ENCODE measurements at regions not wholly inside any gene's neighbourhood (a gene's known extent, or its start where the extent isn't known, plus 50 kb on each side); places are given as distances from the start of the nearest gene placed in this dataset.

DNA sequence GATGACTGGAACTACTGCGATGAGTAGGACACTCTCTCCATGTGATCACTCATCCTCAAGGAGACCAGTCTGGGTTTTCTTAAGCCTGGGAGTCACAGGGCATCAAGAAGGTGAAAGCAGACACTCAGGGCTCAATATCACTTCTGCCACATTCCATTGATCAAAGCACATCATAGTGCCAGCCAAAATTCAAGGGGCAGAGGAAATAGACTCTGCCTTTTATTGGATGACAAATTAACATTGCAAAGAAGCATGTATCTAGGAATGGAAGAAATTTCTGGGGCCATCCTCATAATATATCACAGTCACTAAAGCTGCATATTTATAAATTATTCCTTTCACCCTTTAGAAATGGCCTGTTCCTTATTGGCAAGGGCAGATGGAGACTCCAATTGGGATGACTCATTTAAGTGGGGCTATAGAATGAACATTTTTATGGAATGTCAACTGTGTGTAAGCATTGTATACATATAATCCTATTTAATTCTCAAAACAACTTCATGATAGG lies 114.8 kb upstream of the CDC42EP3 start:
- TF ChIP-seq, protein P1, sequence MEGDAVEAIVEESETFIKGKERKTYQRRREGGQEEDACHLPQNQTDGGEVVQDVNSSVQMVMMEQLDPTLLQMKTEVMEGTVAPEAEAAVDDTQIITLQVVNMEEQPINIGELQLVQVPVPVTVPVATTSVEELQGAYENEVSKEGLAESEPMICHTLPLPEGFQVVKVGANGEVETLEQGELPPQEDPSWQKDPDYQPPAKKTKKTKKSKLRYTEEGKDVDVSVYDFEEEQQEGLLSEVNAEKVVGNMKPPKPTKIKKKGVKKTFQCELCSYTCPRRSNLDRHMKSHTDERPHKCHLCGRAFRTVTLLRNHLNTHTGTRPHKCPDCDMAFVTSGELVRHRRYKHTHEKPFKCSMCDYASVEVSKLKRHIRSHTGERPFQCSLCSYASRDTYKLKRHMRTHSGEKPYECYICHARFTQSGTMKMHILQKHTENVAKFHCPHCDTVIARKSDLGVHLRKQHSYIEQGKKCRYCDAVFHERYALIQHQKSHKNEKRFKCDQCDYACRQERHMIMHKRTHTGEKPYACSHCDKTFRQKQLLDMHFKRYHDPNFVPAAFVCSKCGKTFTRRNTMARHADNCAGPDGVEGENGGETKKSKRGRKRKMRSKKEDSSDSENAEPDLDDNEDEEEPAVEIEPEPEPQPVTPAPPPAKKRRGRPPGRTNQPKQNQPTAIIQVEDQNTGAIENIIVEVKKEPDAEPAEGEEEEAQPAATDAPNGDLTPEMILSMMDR (IDR thresholded peaks at IDR 0.05; ENCODE audit: low read depth, low read length), result no peak
- no peak overlapping the region for H3K4me3 ChIP-seq (replicated peaks in 1 of 2; ENCODE audit: low read depth in 2 of 2, low read length in 2 of 2)
- DNase-seq (ENCODE audit: low read depth in 2 of 2), result no peak

DNA sequence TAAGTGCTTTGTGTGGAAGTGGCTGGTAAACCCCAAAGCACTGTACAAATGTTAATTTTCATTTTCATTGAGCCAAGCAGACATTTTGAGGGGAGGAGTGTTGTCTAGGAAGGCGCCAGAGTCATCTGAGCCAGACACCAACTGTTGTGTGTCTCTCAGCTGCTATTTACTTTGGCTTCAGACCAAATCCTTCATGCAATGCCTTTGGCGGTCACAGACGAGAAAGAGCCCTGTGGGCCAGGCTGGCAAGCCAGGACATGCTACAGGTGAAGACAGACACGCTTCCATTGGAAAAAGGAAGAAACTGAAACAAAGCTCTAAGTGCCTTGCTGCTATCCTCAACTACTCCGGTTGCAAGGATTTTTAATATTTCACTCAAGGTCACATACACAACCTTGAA lies 115.4 kb upstream of the CDC42EP3 start:
- no peak overlapping the region for H3K4me3 ChIP-seq (replicated peaks in 1 of 2; ENCODE audit: low read depth in 2 of 2, low read length in 2 of 2)
- TF ChIP-seq, protein P1 (IDR thresholded peaks at IDR 0.05; ENCODE audit: low read depth, low read length), result no peak
- DNase-seq (ENCODE audit: low read depth in 2 of 2), result no peak

DNA sequence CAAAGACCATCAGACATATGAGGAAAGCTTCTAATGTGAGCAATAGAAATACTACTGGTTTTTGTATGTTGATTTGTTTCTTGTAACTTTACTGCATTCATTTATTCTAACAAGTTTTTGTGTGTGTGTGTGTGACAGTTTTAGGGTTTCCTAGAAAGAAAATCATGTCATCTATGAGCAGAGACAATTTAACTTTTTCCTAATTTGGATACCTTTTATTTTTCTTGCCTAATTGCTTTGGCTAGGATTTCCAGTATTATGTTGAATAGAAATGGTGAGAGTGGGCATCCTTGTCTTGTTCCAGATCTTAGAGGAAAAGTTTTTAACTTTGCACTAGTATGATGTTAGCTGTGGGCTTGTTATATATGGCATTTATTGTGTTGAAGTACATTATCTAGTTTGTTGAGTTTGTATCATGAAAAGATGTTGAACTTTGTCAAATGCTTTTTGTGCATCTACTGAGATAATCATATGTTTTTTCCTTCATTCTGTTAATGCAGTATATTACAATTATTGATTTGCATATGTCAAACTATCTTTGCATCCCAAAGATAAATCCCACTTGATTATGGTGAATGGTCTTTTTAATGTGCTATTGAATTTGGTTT lies 117.3 kb upstream of the CDC42EP3 start:
- TF ChIP-seq, protein P1 (IDR thresholded peaks at IDR 0.05; ENCODE audit: low read depth, low read length), result no peak
- H3K4me3 ChIP-seq (replicated peaks in 1 of 2; ENCODE audit: low read depth in 2 of 2, low read length in 2 of 2), result no peak overlapping the region
- DNase-seq (ENCODE audit: low read depth in 2 of 2), result no peak

DNA sequence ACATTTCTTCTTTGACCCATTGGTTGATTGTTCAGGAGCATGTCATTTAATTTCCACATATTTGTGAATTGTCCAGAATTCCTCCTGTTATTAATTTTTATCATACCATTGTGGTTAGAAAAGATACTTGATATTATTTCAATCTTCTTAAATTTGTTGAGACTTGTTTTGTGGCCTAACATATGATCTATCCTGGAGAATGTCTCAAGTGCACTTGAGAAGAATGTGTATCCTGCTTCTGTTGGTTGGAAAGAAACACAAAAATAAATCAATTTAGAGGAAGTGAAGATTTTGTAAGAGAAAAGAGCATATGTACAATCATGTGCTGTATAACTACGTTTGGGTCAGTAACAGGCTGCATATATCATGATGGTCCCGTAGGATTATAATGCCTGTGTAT lies 118.6 kb upstream of the CDC42EP3 start:
- no peak overlapping the region for H3K4me3 ChIP-seq (replicated peaks in 1 of 2; ENCODE audit: low read depth in 2 of 2, low read length in 2 of 2)
- TF ChIP-seq, protein P1 (IDR thresholded peaks at IDR 0.05; ENCODE audit: low read depth, low read length), result no peak
- DNase-seq (ENCODE audit: low read depth in 2 of 2), result no peak

DNA sequence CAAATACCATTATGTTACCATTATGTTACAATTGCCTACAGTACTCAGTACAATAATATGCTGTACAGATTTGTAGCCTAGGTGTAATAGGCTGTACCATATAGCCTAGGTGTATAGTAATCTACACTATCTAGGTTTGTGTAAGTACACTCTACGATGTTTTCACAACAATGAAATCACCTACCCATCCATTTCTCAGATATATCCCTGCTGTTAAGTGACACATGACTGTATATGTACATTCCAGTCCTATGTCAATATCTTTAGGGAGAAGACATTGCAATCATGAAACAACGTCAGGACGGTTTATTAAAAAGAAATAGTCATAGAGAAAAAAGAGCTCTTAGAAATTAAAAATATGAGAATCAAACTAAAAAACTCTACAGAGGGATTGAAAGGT lies 119.0 kb upstream of the CDC42EP3 start:
- no peak overlapping the region for H3K4me3 ChIP-seq (replicated peaks in 1 of 2; ENCODE audit: low read depth in 2 of 2, low read length in 2 of 2)
- TF ChIP-seq, protein P1 (IDR thresholded peaks at IDR 0.05; ENCODE audit: low read depth, low read length), result no peak
- DNase-seq (ENCODE audit: low read depth in 2 of 2), result no peak

DNA sequence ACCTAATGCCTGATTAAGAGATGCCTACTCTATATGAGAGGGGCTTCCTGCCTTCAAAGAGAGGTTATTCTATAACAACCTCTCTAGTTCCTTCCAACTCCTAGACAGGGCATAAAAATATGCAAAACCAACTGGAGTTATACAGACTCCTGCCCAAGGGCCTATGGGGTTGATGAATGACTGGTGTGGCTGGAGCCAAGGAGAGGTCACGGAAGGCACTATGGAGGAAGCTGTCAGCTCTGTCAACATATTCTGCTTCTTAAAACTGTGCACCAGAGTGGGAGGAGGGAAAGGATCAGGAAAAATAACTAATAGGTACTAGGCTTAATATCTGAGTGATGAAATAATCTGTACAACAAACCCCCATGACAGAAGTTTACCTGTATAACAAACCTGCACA lies 120.9 kb upstream of the CDC42EP3 start:
- TF ChIP-seq, protein P1 (IDR thresholded peaks at IDR 0.05; ENCODE audit: low read depth, low read length), result no peak
- DNase-seq (ENCODE audit: low read depth in 2 of 2), result no peak
- no peak overlapping the region for H3K4me3 ChIP-seq (replicated peaks in 1 of 2; ENCODE audit: low read depth in 2 of 2, low read length in 2 of 2)

DNA sequence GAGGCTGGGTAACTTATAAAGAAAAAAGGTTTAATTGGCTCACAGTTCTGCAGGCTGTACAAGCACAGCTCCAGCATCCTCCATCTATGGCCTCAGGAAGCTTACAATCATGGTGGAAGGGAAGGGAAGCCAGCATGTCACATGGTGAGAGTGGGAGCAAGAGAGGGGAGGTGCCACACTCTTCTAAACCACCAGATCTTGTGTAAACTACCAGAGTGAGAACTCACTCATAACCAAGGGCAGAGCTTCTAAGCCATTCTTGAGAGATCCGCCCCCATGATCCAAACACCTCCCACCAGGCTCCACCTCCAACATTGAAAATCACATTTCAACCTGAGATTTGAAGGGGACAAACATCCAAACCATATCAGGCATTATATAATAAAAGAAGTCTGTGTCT lies 121.6 kb upstream of the CDC42EP3 start:
- no peak overlapping the region for H3K4me3 ChIP-seq (replicated peaks in 1 of 2; ENCODE audit: low read depth in 2 of 2, low read length in 2 of 2)
- DNase-seq (ENCODE audit: low read depth in 2 of 2), result no peak
- TF ChIP-seq, protein P1 (IDR thresholded peaks at IDR 0.05; ENCODE audit: low read depth, low read length), result no peak

All from cardiac fibroblast (primary cell).